GM23248 (cell line): ENCODE measurements at regions not wholly inside any gene's neighbourhood (a gene's known extent, or its start where the extent isn't known, plus 50 kb on each side); places are given as distances from the start of the nearest gene placed in this dataset.

Experiments used
- DNase-seq: peaks from one replicate; pipeline ENCODE4 v3.0.0-alpha.2; 2015
- H2AFZ ChIP-seq: fragments of 200-600 bp; sonication (generic); 2 replicates; pipeline ENCODE4 v1.6.1; 2016; ENCODE audit warnings: antibody characterized with exemption
- H3F3A ChIP-seq: fragments of 200-600 bp; sonication (generic); 2 replicates; pipeline ENCODE4 v1.6.1; 2016; ENCODE audit warnings: mild to moderate bottlenecking, antibody characterized with exemption, mixed run types; ENCODE audit not compliant: insufficient read depth
- H3K27ac ChIP-seq: fragments of 200-600 bp; sonication (generic); 2 replicates; pipeline ENCODE4 v1.5.1; 2016; ENCODE audit warnings: mild to moderate bottlenecking
- H3K27me3 ChIP-seq: fragments of 200-600 bp; sonication (generic); replicated peaks from 2 replicates; pipeline ENCODE4 v1.6.1; 2016; ENCODE audit warnings: mild to moderate bottlenecking; ENCODE audit not compliant: insufficient read depth
- H3K36me3 ChIP-seq: fragments of 200-600 bp; sonication (generic); 2 replicates; pipeline ENCODE4 v1.6.1; 2016; ENCODE audit warnings: low read depth, mild to moderate bottlenecking
- H3K4me1 ChIP-seq: fragments of 200-600 bp; sonication (generic); 2 replicates; pipeline ENCODE4 v1.6.1; 2016; ENCODE audit warnings: mild to moderate bottlenecking; ENCODE audit not compliant: insufficient read depth
- H3K4me2 ChIP-seq: fragments of 200-600 bp; sonication (generic); one replicate; pipeline ENCODE4 v1.6.1; 2016; ENCODE audit warnings: mild to moderate bottlenecking; ENCODE audit not compliant: unreplicated experiment
- H3K4me3 ChIP-seq: fragments of 200-600 bp; sonication (generic); 2 replicates; pipeline ENCODE4 v1.5.1; 2016; ENCODE audit warnings: mild to moderate bottlenecking
- H3K79me2 ChIP-seq: fragments of 200-600 bp; sonication (generic); 2 replicates; pipeline ENCODE4 v1.6.1; 2016; ENCODE audit warnings: mild to moderate bottlenecking; ENCODE audit not compliant: insufficient read depth
- H3K9ac ChIP-seq: fragments of 200-600 bp; sonication (generic); 2 replicates; pipeline ENCODE4 v1.6.1; 2016; ENCODE audit warnings: mild to moderate bottlenecking
- H3K9me2 ChIP-seq: fragments of 200-600 bp; sonication (generic); 2 replicates; pipeline ENCODE4 v1.6.1; 2016; ENCODE audit warnings: mixed run types, mild to moderate bottlenecking, moderate library complexity; ENCODE audit not compliant: insufficient read depth
- H3K9me3 ChIP-seq: fragments of 200-600 bp; sonication (generic); one replicate; pipeline ENCODE4 v1.6.1; 2017; ENCODE audit warnings: low read depth
- H4K20me1 ChIP-seq: fragments of 200-600 bp; sonication (generic); 2 replicates; pipeline ENCODE4 v1.6.0; 2016; ENCODE audit not compliant: insufficient read depth
- EZH2 ChIP-seq: fragments of 200-600 bp; sonication (generic); IDR thresholded peaks from 2 replicates; pipeline ENCODE4 v1.6.1; 2018; ENCODE audit warnings: antibody characterized with exemption, mild to moderate bottlenecking; ENCODE audit not compliant: insufficient read depth, poor library complexity, severe bottlenecking
- EZH2phosphoT487 ChIP-seq: fragments of 200-600 bp; sonication (generic); IDR thresholded peaks from 2 replicates; pipeline ENCODE4 v1.6.1; 2018; ENCODE audit warnings: antibody characterized with exemption, moderate library complexity, mild to moderate bottlenecking, low read depth; ENCODE audit not compliant: insufficient read depth
- WGBS, 2 experiments: methylation state at CpG; one replicate each; pipeline ENCODE4 v1.1.6; 2015 to 2017; ENCODE audit warnings: low lambda C conversion rate in 2 of 2, low coverage in 1 of 2; ENCODE audit errors: missing lambda C conversion rate in 2 of 2; 5-methylcytosine and 5-hydroxymethylcytosine counted together
- in situ Hi-C: fragments of 300-500 bp; cut with MboI; formaldehyde crosslinking; loops from 2 replicates; pipeline ENCODE4 v1.15.0; 2020

DNA sequence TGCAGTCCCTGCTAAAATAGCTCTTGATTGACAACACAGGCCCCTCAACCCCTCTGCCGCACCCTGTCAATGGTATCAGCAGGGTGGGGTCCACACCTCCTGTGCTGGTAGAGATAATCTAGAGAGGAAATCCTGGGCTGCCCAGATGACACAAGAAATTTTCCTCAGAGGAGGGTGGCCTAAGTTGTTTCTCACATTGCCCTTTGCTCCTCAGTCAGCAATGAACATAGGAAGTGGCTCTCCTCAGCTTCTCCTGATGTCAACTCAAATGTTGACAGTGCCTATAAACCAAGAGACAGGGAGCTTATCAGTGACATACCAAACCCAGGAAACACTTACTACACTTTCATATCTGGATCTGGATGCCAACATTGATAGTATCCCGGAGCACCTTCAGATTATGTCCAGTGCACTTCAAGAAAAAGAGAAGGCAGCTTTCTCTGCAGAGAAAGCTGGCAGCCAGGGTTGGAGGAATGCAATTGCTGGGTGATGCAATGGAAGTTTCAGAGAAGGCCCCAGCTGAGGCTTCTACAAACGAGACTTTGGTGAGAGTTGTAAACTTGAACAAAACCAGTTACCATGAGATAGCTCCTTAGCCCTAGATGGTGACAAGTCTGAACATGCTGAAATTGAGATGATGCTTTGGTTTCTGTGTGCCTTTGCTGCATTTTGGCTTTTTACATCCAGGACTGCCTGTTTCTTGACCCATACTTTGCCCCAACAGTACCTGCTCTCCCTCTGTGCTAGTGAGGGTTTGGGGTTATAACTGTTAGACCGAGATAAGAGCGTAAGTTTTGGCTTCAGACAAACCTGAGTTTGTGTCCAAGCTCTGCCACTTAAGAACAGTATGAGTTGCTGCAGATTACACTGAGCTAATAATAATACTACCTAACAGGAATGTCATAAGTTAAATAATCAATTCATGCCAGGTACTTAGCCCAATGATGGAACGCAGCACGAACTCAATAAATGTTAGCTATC, 183.5 kb downstream of the NUAK1 start:
- peak overlapping the region; percentile 40; the same call in 1 of the 2 replicates for H2AFZ ChIP-seq
- no peaks in the 10 kb centered on the region for H3F3A ChIP-seq
- no peaks in the 10 kb centered on the region for H3K9me3 ChIP-seq
- H3K4me2 ChIP-seq = no peak overlapping the region
- no peak overlapping the region for H3K9ac ChIP-seq
- no peaks in the 10 kb centered on the region for H3K36me3 ChIP-seq
- H3K4me1 ChIP-seq = peaks cover 10% of the 10 kb centered on the region
- TF ChIP-seq EZH2phosphoT487 (no peak), EZH2 (no peak)
- H4K20me1 ChIP-seq = no peaks in the 10 kb centered on the region
- no peak overlapping the region for H3K27ac ChIP-seq
- no peaks in the 10 kb centered on the region for H3K79me2 ChIP-seq
- no peak overlapping the region for H3K4me3 ChIP-seq
- H3K27me3 ChIP-seq = no peaks in the 10 kb centered on the region
- WGBS, 2 experiments = 87 to 89% methylated on average over 7 of the region's 7 CpGs
- peak; percentile 48 for DNase-seq
- H3K9me2 ChIP-seq = no peaks in the 10 kb centered on the region
- in situ Hi-C loops = no loop called here

GRCh38 chr12:105955976-105956375, 182.8 kb downstream of the NUAK1 start:
- Histone ChIP-seq H3K36me3 (no peaks in the 10 kb centered on the region), H3K4me1 (peaks cover 17% of the 10 kb centered on the region), H3K9me2 (no peaks in the 10 kb centered on the region), H4K20me1 (no peaks in the 10 kb centered on the region), H3K9ac (no peak overlapping the region), H2AFZ (no peak overlapping the region), H3K4me3 (no peak overlapping the region), H3K79me2 (no peaks in the 10 kb centered on the region), H3K9me3 (no peaks in the 10 kb centered on the region), H3K27ac (no peak overlapping the region), H3K4me2 (no peak overlapping the region), H3F3A (no peaks in the 10 kb centered on the region), H3K27me3 (no peaks in the 10 kb centered on the region)
- 45 to 47% methylated on average over 2 of the region's 2 CpGs for WGBS, 2 experiments
- in situ Hi-C loops = no loop called here
- DNase-seq = no peak
- TF ChIP-seq EZH2 (no peak), EZH2phosphoT487 (no peak)

GRCh38 chr12:105956662-105957457, 181.9 kb downstream of the NUAK1 start:
- no peaks in the 10 kb centered on the region for H3K79me2 ChIP-seq
- WGBS, 2 experiments = 31 to 34% methylated on average over 2 of the region's 2 CpGs

DNA sequence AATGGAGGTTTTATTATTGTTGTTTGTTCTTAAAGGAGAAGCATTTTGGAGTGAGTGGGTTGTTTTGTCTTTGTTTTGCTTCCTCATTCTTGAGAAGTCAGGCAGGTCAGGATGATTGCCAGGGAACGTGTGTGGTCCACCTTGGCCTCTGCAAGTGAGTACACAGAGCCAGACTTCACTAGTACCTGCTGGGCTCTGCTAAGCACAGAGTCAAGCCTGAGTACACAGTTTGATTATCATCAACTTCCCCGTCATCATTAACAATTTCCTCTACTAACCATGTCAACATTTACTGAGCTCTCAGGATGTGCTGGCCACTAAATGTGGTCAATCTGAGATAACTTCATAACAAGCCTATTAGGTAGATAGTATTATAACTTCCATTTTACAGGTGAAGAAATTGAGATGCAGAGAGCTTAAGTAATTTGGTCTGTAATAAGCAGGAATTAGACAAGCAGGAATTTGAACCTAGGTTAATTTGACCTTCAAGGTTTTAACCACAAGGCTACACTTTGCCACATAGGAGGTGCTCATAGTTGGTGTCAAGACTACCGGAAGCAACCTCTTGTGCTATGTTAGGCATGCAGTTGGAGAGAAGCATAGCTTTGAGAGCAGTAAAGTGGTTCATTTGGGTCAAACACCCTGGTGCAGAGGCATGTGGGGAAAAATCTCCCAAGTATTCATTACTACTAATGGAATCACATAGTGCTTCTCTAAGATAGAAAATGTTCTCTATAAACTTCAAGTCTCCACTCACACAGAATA, 178.3 kb downstream of the NUAK1 start:
- Histone ChIP-seq H2AFZ (no peak overlapping the region), H3K36me3 (no peaks in the 10 kb centered on the region), H3K9ac (no peak overlapping the region), H4K20me1 (no peaks in the 10 kb centered on the region), H3K4me3 (no peak overlapping the region), H3K79me2 (no peaks in the 10 kb centered on the region), H3K4me2 (no peak overlapping the region), H3F3A (0 out of 2 replicates have a peak, but pooled peaks cover 3% of the 10 kb centered on the region), H3K9me3 (no peaks in the 10 kb centered on the region), H3K9me2 (no peaks in the 10 kb centered on the region), H3K27me3 (no peaks in the 10 kb centered on the region), H3K4me1 (peaks cover 22% of the 10 kb centered on the region), H3K27ac (no peak overlapping the region)
- peak; percentile 17 for DNase-seq
- WGBS, 2 experiments = 67 to 77% methylated on average over 3 of the region's 3 CpGs
- in situ Hi-C loops = no loop called here
- TF ChIP-seq EZH2phosphoT487 (no peak), EZH2 (no peak)

More at GRCh38 chr12:105956662-105957457, 181.9 kb downstream of the NUAK1 start:
- Histone ChIP-seq H4K20me1 (no peaks in the 10 kb centered on the region), H3K4me1 (peaks cover 21% of the 10 kb centered on the region), H3K4me3 (no peak overlapping the region), H3K9me3 (no peaks in the 10 kb centered on the region), H3K9ac (no peak overlapping the region), H3F3A (0 out of 2 replicates have a peak, but pooled peaks cover under 1% of the 10 kb centered on the region), H3K4me2 (no peak overlapping the region), H2AFZ (no peak overlapping the region), H3K27ac (no peak overlapping the region), H3K27me3 (no peaks in the 10 kb centered on the region), H3K9me2 (no peaks in the 10 kb centered on the region), H3K36me3 (no peaks in the 10 kb centered on the region)
- TF ChIP-seq EZH2 (no peak), EZH2phosphoT487 (no peak)
- in situ Hi-C loops = no loop called here
- no peak for DNase-seq
